MM.1S (cell line): ENCODE measurements at regions not wholly inside any gene's neighbourhood (a gene's known extent, or its start where the extent isn't known, plus 50 kb on each side); places are given as distances from the start of the nearest gene placed in this dataset.

Source experiments
- DNase-seq: peaks from one replicate; pipeline ENCODE4 v3.0.0-alpha.2; 2015
- H2AFZ ChIP-seq: fragments of 300-600 bp; sonication (generic); 2 replicates; pipeline ENCODE4 v1.6.0; 2016; ENCODE audit warnings: antibody characterized with exemption, low read length
- H3F3A ChIP-seq: fragments of 300-600 bp; sonication (generic); 2 replicates; pipeline ENCODE4 v1.6.1; 2016; ENCODE audit warnings: mild to moderate bottlenecking, antibody characterized with exemption, low read length, moderate library complexity, mixed read lengths; ENCODE audit not compliant: insufficient read depth
- H3K27ac ChIP-seq: fragments of 300-600 bp; sonication (generic); 2 replicates; pipeline ENCODE4 v1.5.1; 2016; ENCODE audit warnings: mild to moderate bottlenecking, low read length
- H3K27me3 ChIP-seq: fragments of 300-600 bp; sonication (generic); replicated peaks from 2 replicates; pipeline ENCODE4 v1.6.0; 2016; ENCODE audit warnings: low read length; ENCODE audit not compliant: insufficient read depth
- H3K36me3 ChIP-seq: fragments of 300-600 bp; sonication (generic); replicated peaks from 2 replicates; pipeline ENCODE4 v1.6.1; 2016; ENCODE audit warnings: mild to moderate bottlenecking, low read length, mixed read lengths; ENCODE audit not compliant: insufficient read depth
- H3K4me1 ChIP-seq: fragments of 300-600 bp; sonication (generic); 2 replicates; pipeline ENCODE4 v1.6.1; 2016; ENCODE audit warnings: low read length, mixed read lengths
- H3K4me2 ChIP-seq: fragments of 300-600 bp; sonication (generic); 2 replicates; pipeline ENCODE4 v1.6.0; 2016; ENCODE audit warnings: low read depth, low read length
- H3K4me3 ChIP-seq: fragments of 300-600 bp; sonication (generic); 2 replicates; pipeline ENCODE4 v1.5.1; 2016; ENCODE audit warnings: low read length, mixed read lengths
- H3K79me2 ChIP-seq: fragments of 300-600 bp; sonication (generic); 2 replicates; pipeline ENCODE4 v1.6.1; 2016; ENCODE audit warnings: mixed run types, low read length, mixed read lengths
- H3K9ac ChIP-seq: fragments of 300-600 bp; sonication (generic); 2 replicates; pipeline ENCODE4 v1.6.1; 2016; ENCODE audit warnings: low read length, mixed read lengths
- H3K9me2 ChIP-seq: fragments of 300-600 bp; sonication (generic); replicated peaks from 2 replicates; pipeline ENCODE4 v1.6.1; 2016; ENCODE audit warnings: mild to moderate bottlenecking, low read length, mixed read lengths; ENCODE audit not compliant: insufficient read depth
- H3K9me3 ChIP-seq: fragments of 300-600 bp; sonication (generic); replicated peaks from 2 replicates; pipeline ENCODE4 v1.6.1; 2016; ENCODE audit warnings: mild to moderate bottlenecking, low read length, mixed read lengths; ENCODE audit not compliant: insufficient read depth
- H4K20me1 ChIP-seq: fragments of 300-600 bp; sonication (generic); 2 replicates; pipeline ENCODE4 v1.6.1; 2016; ENCODE audit warnings: mild to moderate bottlenecking, low read length, moderate library complexity, mixed read lengths; ENCODE audit not compliant: insufficient read depth
- CTCF ChIP-seq: fragments of 300-600 bp; sonication (generic); IDR thresholded peaks from 2 replicates; pipeline ENCODE4 v1.5.1; 2016; ENCODE audit warnings: antibody characterized with exemption, low read length, mixed read lengths
- EZH2 ChIP-seq: fragments of 300-600 bp; sonication (generic); optimal IDR thresholded peaks from 2 replicates; pipeline ENCODE3; 2017; ENCODE audit warnings: low read depth, mild to moderate bottlenecking, antibody characterized with exemption, low read length, mixed read lengths
- EZH2phosphoT487 ChIP-seq: fragments of 300-600 bp; sonication (generic); IDR thresholded peaks from 2 replicates; pipeline ENCODE4 v1.6.1; 2018; ENCODE audit warnings: antibody characterized with exemption, low read length

DNA sequence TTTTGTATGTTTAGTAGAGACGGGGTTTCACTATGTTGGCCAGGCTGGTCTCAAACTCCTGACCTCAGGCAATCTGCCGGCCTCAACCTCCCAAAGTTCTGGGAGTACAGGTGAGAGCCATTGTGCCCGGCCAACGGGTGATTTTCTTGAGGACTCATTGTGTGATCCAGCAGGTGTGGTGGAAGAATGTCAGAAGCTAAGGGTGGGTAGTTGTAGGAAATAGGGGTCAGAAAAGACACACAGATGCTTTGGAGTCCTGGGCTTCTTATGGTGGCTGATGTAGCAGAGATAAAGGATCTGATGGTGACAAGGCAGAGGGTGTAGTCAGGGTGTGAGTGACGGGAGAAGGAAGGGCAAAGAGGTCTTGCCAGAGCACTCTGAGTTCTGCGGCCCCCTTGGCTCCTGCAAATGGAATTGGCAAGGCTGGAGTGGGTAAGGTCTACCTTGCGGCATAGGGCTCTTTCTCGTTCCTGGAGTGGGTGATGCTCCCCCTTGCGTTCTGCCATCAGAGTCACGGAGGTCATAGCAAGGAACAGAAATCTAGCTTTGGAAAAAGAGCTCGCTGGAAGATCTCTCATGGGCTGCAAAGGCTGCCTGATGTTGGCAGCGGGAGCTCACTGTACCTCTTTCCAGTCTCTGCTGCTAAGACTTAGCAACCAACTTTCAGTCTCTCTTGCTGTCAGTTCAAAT is 97.2 kb downstream of the SREK1 start:
- Histone ChIP-seq H3K27ac (no peak overlapping the region), H3K27me3 (no peaks in the 10 kb centered on the region), H3K36me3 (no peaks in the 10 kb centered on the region), H3K9me2 (no peaks in the 10 kb centered on the region), H3K9ac (no peak overlapping the region), H3K4me2 (no peak overlapping the region), H4K20me1 (no peaks in the 10 kb centered on the region), H3K79me2 (no peaks in the 10 kb centered on the region), H3F3A (no peaks in the 10 kb centered on the region), H3K4me1 (no peaks in the 10 kb centered on the region), H3K4me3 (no peak overlapping the region), H2AFZ (no peak overlapping the region), H3K9me3 (no peaks in the 10 kb centered on the region)
- TF ChIP-seq CTCF (no peak), EZH2 (no peak), EZH2phosphoT487 (no peak)
- no peak for DNase-seq

DNA sequence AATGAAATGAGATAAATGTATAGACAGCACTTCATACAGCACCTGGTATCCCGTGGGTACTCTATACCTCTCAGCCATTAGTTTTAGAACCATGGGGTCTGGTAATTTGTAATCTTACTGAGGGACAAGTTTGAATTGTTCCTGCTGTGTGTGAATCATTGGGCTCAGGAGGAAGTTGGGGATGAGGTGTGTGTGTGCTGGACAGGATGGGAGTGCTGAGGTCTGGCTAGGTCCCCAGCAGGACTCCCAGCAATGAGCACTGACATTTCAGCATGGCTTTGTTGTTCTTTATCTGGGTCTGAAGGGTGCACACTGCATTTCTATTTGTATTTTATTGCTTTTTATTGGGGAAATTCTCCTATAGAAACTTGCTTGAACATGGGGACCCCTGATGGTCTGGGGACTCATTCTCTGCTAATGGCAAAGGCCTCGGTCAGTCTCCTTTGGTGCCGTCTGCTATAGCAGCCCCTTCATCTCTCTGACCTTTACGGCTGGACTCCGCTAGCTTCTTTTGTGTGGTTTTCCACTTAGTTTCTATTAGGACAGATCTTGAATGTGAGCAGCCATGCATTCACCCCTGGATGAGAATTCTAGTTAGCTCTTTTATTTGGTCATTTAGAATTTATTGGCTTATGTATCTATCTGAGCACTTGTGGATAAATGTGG is 98.1 kb downstream of the SREK1 start:
- H3K9me2 ChIP-seq, result no peaks in the 10 kb centered on the region
- H3K27me3 ChIP-seq, result no peaks in the 10 kb centered on the region
- no peak overlapping the region for H3K4me3 ChIP-seq
- no peaks in the 10 kb centered on the region for H3K79me2 ChIP-seq
- no peak for DNase-seq
- H3K4me1 ChIP-seq, result no peaks in the 10 kb centered on the region
- no peaks in the 10 kb centered on the region for H3K9me3 ChIP-seq
- H3K36me3 ChIP-seq, result no peaks in the 10 kb centered on the region
- TF ChIP-seq EZH2 (no peak), EZH2phosphoT487 (no peak)
- H3K4me2 ChIP-seq, result no peak overlapping the region
- H4K20me1 ChIP-seq, result no peaks in the 10 kb centered on the region
- H3F3A ChIP-seq, result no peaks in the 10 kb centered on the region
- H2AFZ ChIP-seq, result no peak overlapping the region
- H3K27ac ChIP-seq, result no peak overlapping the region
- no peak overlapping the region for H3K9ac ChIP-seq

DNA sequence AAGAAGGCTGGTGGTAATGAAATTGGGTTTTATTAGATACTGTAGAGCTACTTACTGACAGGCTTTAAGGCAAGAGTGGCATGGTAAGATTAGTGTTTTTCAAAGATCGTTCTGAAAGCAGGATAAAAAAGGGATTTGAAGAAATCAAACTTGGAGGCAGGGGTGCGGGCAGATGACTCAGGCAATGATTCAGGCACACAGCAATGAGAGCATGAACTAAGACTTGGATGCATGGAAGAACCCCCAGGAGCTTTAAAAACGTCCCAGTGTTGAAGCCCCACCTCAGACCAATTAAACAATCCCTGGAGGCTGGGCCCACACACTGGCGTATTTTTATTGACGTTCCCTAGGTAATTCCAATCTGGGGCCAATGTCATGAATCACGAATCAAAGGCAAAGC is 102.5 kb downstream of the SREK1 start:
- Histone ChIP-seq H3F3A (no peaks in the 10 kb centered on the region), H3K9me2 (no peaks in the 10 kb centered on the region), H3K27ac (no peak overlapping the region), H3K4me2 (no peak overlapping the region), H3K4me3 (no peak overlapping the region), H3K36me3 (no peaks in the 10 kb centered on the region), H3K9me3 (no peaks in the 10 kb centered on the region), H3K27me3 (no peaks in the 10 kb centered on the region), H3K79me2 (no peaks in the 10 kb centered on the region), H3K9ac (no peak overlapping the region), H4K20me1 (no peaks in the 10 kb centered on the region), H3K4me1 (no peaks in the 10 kb centered on the region), H2AFZ (no peak overlapping the region)
- no peak for DNase-seq
- TF ChIP-seq EZH2, result no peak
- TF ChIP-seq CTCF, result no peak
- TF ChIP-seq EZH2phosphoT487, result no peak
